ENCODE measurements at regions not wholly inside any gene's neighbourhood (a gene's known extent, or its start where the extent isn't known, plus 50 kb on each side); places are given as distances from the start of the nearest gene placed in this dataset.

- no peak overlapping the region for H2AFZ ChIP-seq (ENCODE audit: low read depth, low read length, severe bottlenecking)
- no peaks in the 10 kb centered on the region for H3K79me2 ChIP-seq (ENCODE audit: insufficient read depth, low read length)
- H3K4me2 ChIP-seq (ENCODE audit: low read depth, low read length, poor library complexity, severe bottlenecking) = no peak overlapping the region
- H3F3A ChIP-seq (ENCODE audit: insufficient read depth) = no peaks in the 10 kb centered on the region
- no peaks in the 10 kb centered on the region for H3K9me2 ChIP-seq (replicated peaks; ENCODE audit: insufficient read depth, low read length)
- no peaks in the 10 kb centered on the region for H4K20me1 ChIP-seq (ENCODE audit: low read depth, low read length)
- H3K27me3 ChIP-seq (ENCODE audit: low read length) = no peaks in the 10 kb centered on the region
- H3K27ac ChIP-seq (ENCODE audit: low read depth, low read length) = no peak overlapping the region
- TF ChIP-seq CTCF (IDR thresholded peaks at IDR 0.05; ENCODE audit: insufficient read depth, low read length, poor library complexity, severe bottlenecking) (no peak), EZH2phosphoT487 (conservative IDR thresholded peaks at IDR 0.05; ENCODE audit: low read length) (no peak)
- H3K36me3 ChIP-seq (ENCODE audit: low read length) = no peaks in the 10 kb centered on the region
- no peak overlapping the region for H3K9ac ChIP-seq (ENCODE audit: low read length)
- H3K9me3 ChIP-seq (ENCODE audit: insufficient read depth, low read length) = no peaks in the 10 kb centered on the region
- no peak overlapping the region for H3K4me3 ChIP-seq (ENCODE audit: insufficient read depth, low read length, poor library complexity, severe bottlenecking)
Observed at GRCh38 chr9:81344366-81344765, 345.0 kb downstream of the TLE1 start.

DNA sequence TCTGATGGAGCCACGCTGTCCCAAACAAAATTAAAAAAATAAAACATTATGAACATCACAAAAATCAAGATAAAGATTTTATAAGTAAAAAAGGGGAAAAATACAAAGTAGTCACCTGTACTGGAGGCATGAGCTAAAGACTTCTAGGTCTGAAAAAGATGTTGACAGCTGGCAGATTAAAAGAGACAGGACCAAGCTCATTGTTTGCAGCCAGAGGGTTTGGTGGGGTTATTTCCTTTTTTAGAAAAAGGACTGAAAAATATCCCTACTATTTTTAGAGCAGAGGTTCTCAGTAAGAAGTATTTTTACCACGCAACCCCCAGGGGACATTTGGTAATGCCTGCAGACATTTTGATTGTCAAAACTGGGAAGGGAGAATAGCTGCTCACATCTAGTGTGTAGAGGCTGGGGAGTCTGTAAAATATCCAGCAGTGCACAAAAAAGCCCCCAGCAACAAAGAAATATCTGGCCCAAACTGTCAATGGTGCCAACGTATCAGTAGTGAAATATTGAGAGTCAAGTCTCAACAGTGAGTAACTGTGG lies 353.4 kb downstream of the TLE1 start:
- Histone ChIP-seq H3K4me3 (ENCODE audit: insufficient read depth, low read length, poor library complexity, severe bottlenecking) (no peak overlapping the region), H3K4me2 (ENCODE audit: low read depth, low read length, poor library complexity, severe bottlenecking) (no peak overlapping the region), H3K9me3 (ENCODE audit: insufficient read depth, low read length) (no peaks in the 10 kb centered on the region), H2AFZ (ENCODE audit: low read depth, low read length, severe bottlenecking) (no peak overlapping the region), H3K79me2 (ENCODE audit: insufficient read depth, low read length) (no peaks in the 10 kb centered on the region), H3K27ac (ENCODE audit: low read depth, low read length) (no peak overlapping the region), H3K9me2 (replicated peaks; ENCODE audit: insufficient read depth, low read length) (no peaks in the 10 kb centered on the region), H4K20me1 (ENCODE audit: low read depth, low read length) (no peaks in the 10 kb centered on the region), H3K36me3 (ENCODE audit: low read length) (no peaks in the 10 kb centered on the region), H3F3A (ENCODE audit: insufficient read depth) (no peaks in the 10 kb centered on the region), H3K9ac (ENCODE audit: low read length) (no peak overlapping the region), H3K27me3 (ENCODE audit: low read length) (no peaks in the 10 kb centered on the region)
- no peak for TF ChIP-seq EZH2phosphoT487 (conservative IDR thresholded peaks at IDR 0.05; ENCODE audit: low read length)
- TF ChIP-seq CTCF (IDR thresholded peaks at IDR 0.05; ENCODE audit: insufficient read depth, low read length, poor library complexity, severe bottlenecking) = no peak

GRCh38 chr9:81321551-81321950 lies 367.8 kb downstream of the TLE1 start:
- H3K9ac ChIP-seq (ENCODE audit: low read length) = no peak overlapping the region
- H3K4me2 ChIP-seq (ENCODE audit: low read depth, low read length, poor library complexity, severe bottlenecking) = no peak overlapping the region
- no peak overlapping the region for H3K4me3 ChIP-seq (ENCODE audit: insufficient read depth, low read length, poor library complexity, severe bottlenecking)
- H2AFZ ChIP-seq (ENCODE audit: low read depth, low read length, severe bottlenecking) = no peak overlapping the region
- no peaks in the 10 kb centered on the region for H4K20me1 ChIP-seq (ENCODE audit: low read depth, low read length)
- no peaks in the 10 kb centered on the region for H3K9me2 ChIP-seq (replicated peaks; ENCODE audit: insufficient read depth, low read length)
- H3F3A ChIP-seq (ENCODE audit: insufficient read depth) = no peaks in the 10 kb centered on the region
- H3K27ac ChIP-seq (ENCODE audit: low read depth, low read length) = no peak overlapping the region
- no peaks in the 10 kb centered on the region for H3K9me3 ChIP-seq (ENCODE audit: insufficient read depth, low read length)
- H3K36me3 ChIP-seq (ENCODE audit: low read length) = no peaks in the 10 kb centered on the region
- H3K27me3 ChIP-seq (ENCODE audit: low read length) = no peaks in the 10 kb centered on the region
- H3K79me2 ChIP-seq (ENCODE audit: insufficient read depth, low read length) = no peaks in the 10 kb centered on the region
- TF ChIP-seq CTCF (IDR thresholded peaks at IDR 0.05; ENCODE audit: insufficient read depth, low read length, poor library complexity, severe bottlenecking) (no peak), EZH2phosphoT487 (conservative IDR thresholded peaks at IDR 0.05; ENCODE audit: low read length) (no peak)
